PC-9 (cell line): ENCODE measurements at regions not wholly inside any gene's neighbourhood (a gene's known extent, or its start where the extent isn't known, plus 50 kb on each side); places are given as distances from the start of the nearest gene placed in this dataset.

Experiments
- CTCF ChIP-seq: fragments of 200-600 bp; sonication (generic); conservative IDR thresholded peaks from 2 replicates; pipeline ENCODE4 v1.6.1; 2017; ENCODE audit warnings: mixed run types, antibody characterized with exemption, mild to moderate bottlenecking, moderate library complexity
- EZH2 ChIP-seq: fragments of 200-600 bp; sonication (generic); IDR thresholded peaks from 2 replicates; pipeline ENCODE4 v1.8.0; 2017; ENCODE audit warnings: antibody characterized with exemption, low read depth

GRCh38 chr10:30228417-30229036 is 120.6 kb downstream of the MTPAP start:
- TF ChIP-seq EZH2: no peak
- no peak for TF ChIP-seq CTCF
